Astrocyte of the cerebellum (primary cell): ENCODE measurements at regions not wholly inside any gene's neighbourhood (a gene's known extent, or its start where the extent isn't known, plus 50 kb on each side); places are given as distances from the start of the nearest gene placed in this dataset.

Source experiments
- DNase-seq: peaks from one replicate; pipeline ENCODE4 v3.0.0-alpha.2; 2011; ENCODE audit warnings: low read depth
- H3K4me3 ChIP-seq: 2 replicates; pipeline ENCODE4 v1.5.1; 2011; ENCODE audit warnings: mild to moderate bottlenecking, low read depth, low read length, moderate library complexity
- in situ Hi-C: cut with HindIII; loops from 2 replicates; pipeline ENCODE4 v1.10.0; 2017; ENCODE audit warnings: low sequenced_read_pairs
- TF ChIP-seq, protein P1 (sequence below): IDR thresholded peaks from 2 replicates; pipeline ENCODE4 v1.5.1; 2012; ENCODE audit warnings: low read length, low read depth, moderate library complexity, mild to moderate bottlenecking; ENCODE audit errors: missing control alignments

DNA sequence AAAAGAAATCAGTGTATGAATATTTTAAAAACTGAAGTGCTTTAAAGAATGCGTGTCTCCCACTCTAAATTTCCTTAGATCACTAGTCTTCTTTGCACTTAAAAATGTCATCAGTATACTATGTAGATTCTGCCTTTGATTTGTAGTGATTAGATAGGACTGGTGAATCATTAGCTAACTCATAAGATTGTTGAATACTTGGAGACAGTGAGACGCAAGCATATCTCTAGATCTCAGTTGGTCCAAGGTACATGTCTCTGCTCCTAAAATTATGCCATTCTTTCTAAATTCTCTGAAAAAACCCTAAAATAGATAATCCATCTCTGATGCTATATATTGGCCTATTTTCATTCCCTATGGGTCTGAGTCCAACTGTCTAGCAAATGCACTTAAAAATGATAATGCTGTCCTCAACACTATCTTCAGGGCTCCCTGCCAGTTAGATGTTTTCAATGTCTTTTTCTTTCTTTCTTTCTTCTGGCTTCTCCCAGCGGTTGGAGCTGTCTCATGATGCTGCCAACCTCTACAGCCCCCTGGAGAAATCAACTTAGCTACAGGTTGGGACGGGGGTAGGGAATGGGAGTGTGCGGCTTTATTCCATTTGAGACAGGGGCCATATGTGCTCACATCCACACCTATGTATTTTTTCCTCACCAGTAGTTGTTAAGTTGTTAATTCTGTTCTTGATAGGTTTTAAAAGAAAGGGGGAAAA, 301.0 kb downstream of the NDFIP2 start:
- in situ Hi-C loops, result loop anchor here (25.0 kb wide), 1 partner anchor 555 kb away; the partner anchor contains the start of gene SPRY2
- no peak overlapping the region for H3K4me3 ChIP-seq
- no peak for DNase-seq
- TF ChIP-seq, protein P1, sequence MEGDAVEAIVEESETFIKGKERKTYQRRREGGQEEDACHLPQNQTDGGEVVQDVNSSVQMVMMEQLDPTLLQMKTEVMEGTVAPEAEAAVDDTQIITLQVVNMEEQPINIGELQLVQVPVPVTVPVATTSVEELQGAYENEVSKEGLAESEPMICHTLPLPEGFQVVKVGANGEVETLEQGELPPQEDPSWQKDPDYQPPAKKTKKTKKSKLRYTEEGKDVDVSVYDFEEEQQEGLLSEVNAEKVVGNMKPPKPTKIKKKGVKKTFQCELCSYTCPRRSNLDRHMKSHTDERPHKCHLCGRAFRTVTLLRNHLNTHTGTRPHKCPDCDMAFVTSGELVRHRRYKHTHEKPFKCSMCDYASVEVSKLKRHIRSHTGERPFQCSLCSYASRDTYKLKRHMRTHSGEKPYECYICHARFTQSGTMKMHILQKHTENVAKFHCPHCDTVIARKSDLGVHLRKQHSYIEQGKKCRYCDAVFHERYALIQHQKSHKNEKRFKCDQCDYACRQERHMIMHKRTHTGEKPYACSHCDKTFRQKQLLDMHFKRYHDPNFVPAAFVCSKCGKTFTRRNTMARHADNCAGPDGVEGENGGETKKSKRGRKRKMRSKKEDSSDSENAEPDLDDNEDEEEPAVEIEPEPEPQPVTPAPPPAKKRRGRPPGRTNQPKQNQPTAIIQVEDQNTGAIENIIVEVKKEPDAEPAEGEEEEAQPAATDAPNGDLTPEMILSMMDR, result no peak

DNA sequence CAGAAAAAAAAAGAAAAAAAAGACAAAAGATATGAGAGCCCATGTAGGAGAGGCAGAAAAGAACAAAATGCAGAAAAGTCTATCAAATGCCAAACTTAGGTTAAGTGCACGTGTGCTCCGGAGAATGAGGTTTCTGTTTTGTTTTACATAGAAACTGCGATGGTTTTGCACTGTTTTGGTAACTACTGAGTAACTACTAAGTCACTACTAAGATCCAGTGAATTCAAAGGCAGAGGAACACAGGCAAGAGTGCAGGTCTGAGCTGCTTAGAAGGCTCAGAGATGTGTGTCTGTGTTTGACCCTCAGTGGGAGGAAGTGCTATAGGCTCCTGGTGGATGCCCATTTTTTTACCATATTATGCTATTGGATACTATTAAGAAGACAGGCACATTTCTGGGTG, 299.3 kb downstream of the NDFIP2 start:
- TF ChIP-seq, protein P1, result no peak
- no peak for DNase-seq
- in situ Hi-C loops, result loop anchor here (25.0 kb wide), 1 partner anchor 557 kb away; the partner anchor contains the start of gene SPRY2
- H3K4me3 ChIP-seq, result no peak overlapping the region

DNA sequence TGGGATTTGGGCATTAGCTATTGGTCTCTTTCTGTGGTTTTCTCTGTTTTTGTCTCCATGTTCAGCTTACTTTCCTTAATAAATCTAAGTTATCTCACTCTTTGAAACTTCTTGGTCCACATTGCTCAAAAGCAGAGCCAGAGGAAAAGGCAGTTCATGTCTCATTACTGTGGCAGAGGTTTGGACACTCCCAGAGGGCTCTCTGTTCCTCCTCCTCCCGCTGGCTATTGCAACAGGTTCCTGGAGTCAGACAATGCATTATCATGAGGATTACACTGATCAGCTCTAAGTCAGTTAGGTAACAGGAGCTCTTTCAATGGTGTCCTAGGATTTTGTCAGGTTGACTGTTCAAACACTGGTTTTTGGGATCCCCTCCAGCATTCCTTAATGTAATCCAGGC, 298.8 kb downstream of the NDFIP2 start:
- no peak for DNase-seq
- TF ChIP-seq, protein P1, result no peak
- in situ Hi-C loops, result loop anchor here (25.0 kb wide), 1 partner anchor 558 kb away; the partner anchor contains the start of gene SPRY2

DNA sequence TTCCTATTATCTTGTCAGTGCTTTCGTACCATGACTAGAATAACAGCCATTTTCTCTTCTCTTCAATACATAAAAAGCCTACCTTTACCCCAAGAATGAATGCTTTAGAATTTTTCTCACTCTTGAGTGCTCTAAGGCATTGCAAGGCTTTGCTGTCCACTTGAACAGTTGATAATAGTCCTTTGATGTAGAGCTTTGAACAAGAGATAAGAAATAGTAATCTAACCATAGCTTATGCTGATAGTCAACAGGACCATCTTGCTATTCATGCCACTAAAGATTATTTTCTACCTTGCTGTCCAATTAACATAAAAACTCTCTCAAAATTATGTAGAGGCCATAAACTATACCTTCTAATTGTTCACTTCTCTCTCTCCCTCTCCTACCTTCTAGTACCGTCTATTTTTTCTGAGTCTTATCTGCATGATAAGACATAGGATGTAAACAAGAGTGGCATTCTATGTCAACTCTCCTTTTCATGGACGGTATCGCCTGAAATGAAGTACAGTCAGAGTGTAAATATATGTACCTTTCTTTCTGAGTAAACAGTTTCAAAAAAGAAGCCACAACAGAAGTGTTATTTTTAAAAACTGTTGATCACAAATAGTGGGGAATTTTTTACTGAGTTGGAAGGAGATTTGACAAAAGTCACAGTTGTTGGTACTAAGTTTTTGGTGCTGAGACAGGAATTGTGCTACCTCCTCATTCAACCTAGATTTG, 297.9 kb downstream of the NDFIP2 start:
- no peak overlapping the region for H3K4me3 ChIP-seq
- TF ChIP-seq, protein P1, result no peak
- in situ Hi-C loops, result loop anchor here (25.0 kb wide), 1 partner anchor 558 kb away; the partner anchor contains the start of gene SPRY2
- no peak for DNase-seq

More for the DNA sequence above, 298.8 kb downstream of the NDFIP2 start:
- no peak overlapping the region for H3K4me3 ChIP-seq

DNA sequence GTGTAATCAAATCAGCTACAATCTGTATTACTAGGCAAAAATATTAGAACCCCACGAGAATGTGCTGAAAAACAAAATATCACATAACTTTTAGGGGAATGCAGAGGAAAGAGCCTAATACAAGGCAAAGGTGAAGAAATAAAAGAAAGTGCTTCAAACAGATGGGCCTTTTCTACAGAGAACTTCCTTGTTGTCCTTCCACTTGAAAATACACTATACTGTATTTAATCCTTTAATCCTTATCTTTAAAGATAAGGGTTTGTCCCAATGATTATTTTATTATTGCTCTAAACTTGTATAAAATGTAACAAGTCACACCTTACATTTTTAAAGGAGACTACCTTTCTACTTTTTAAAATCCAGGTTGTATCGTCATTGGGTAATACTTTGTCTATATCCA, 296.5 kb downstream of the NDFIP2 start:
- H3K4me3 ChIP-seq, result no peak overlapping the region
- DNase-seq, result no peak
- TF ChIP-seq, protein P1, result no peak
- in situ Hi-C loops, result loop anchor here (25.0 kb wide), 1 partner anchor 560 kb away; the partner anchor contains the start of gene SPRY2

DNA sequence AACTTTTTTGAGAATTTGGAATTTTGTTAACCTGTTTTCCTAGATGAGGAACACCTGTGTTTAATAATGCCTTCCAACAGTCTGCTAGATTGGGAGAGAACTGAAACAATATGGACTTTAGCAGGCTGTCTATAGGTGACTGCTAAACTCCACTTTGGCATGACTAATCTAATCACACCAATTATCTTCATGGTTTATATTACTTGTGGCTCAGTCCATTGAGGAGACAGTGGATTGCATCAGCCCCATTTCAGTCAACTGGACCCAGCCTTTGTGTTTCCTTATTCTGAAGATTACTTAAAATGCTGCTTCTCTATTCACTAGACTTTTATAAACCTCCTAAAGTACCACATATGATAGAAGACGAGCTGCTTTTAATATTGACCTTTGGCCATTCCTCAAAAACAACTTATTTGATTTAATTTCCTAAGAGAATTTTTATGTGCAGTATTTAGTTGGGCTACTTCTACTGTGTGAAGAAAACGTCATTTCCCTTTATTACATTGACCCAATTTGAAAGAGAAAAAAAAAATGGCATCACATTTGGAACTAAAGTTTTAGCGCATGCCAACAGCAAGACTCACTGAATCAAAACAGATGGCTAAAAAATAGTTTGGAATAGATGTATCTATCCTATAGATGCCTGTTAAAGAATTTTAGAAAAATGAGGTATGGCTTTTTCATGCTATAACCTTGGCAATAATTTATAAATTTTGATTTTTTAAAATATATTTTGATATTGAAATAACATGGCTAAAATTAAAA, 295.8 kb downstream of the NDFIP2 start:
- DNase-seq, result no peak
- TF ChIP-seq, protein P1, result no peak
- in situ Hi-C loops, result loop anchor here (25.0 kb wide), 1 partner anchor 561 kb away; the partner anchor contains the start of gene SPRY2
- no peak overlapping the region for H3K4me3 ChIP-seq
